Activated naive CD4-positive, alpha-beta T cell treated with anti-CD3 and anti-CD28 coated beads, Interleukin-2, amount 50 U/mL, for 72 hours (primary cell): ENCODE measurements at regions not wholly inside any gene's neighbourhood (a gene's known extent, or its start where the extent isn't known, plus 50 kb on each side); places are given as distances from the start of the nearest gene placed in this dataset.

Experiments
- ATAC-seq, 2 donors: fragments of 150-1000 bp; cut with Tn5 transposase; 2 replicates each; pipeline ENCODE4 v1.10.0; 2021; ENCODE audit warnings: mild to moderate bottlenecking in 2 of 2, moderate library complexity in 2 of 2
- DNase-seq, 2 donors: peaks; one replicate each; pipeline ENCODE4 v3.0.0; 2021 to 2022; ENCODE audit warnings: low spot score in 2 of 2
- H3K27ac Mint-ChIP-seq, 2 donors: one replicate each; pipeline ENCODE4 v1.8.0; 2022; ENCODE audit warnings: mild to moderate bottlenecking in 2 of 2, mixed read lengths in 2 of 2
- H3K36me3 Mint-ChIP-seq, 2 donors: one replicate each; pipeline ENCODE4 v1.8.0; 2022; ENCODE audit warnings: mixed read lengths in 2 of 2
- H3K9me3 Mint-ChIP-seq, 2 donors: one replicate each; pipeline ENCODE4 v1.8.0; 2022; ENCODE audit warnings: mixed read lengths in 2 of 2

DNA sequence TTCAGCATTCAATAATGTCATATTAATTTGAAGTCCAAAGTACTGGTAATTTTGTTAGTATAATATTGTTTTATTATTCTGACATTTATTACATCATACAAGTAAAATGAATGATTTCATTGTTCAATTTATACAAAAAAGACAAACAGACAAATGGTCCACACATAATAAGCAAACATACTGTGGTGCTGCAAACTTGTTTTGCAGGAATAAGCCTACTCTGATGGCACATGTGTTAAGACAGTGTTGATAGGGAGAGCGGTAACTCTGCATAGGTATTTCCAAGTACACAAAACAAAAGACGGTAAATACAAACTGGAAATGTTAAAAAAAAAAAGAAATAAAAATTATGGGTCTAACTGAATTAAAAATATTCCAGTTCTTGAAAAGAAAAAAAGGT lies 59.7 kb upstream of the DPYD start:
- Mint-ChIP-seq H3K36me3 (no peaks in the 10 kb centered on the region), H3K27ac (no peak overlapping the region), H3K9me3 (no peaks in the 10 kb centered on the region)
- no peak for ATAC-seq
- no peak for DNase-seq

DNA sequence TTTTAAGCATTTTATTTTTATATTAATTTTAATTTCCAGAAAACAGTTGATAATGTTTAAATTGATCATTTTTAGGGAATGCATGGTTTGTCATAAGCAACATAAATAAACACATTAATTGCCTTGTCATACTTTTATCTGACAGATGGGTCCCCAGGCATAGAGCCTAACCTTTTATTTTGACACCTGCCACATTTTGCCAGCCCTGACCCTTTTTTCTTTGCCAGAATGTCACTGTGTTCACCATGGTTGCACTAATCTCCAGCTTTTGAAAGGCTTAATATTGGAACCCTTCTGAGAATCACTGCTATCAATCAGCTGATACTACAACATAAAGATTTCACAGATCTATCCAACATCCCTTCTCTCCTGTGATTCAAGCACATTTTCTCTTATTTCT lies 56.0 kb upstream of the DPYD start:
- Mint-ChIP-seq H3K9me3 (no peaks in the 10 kb centered on the region), H3K27ac (no peak overlapping the region), H3K36me3 (no peaks in the 10 kb centered on the region)
- DNase-seq (no peak), ATAC-seq (no peak)
